Loucy (cell line): ENCODE measurements at regions not wholly inside any gene's neighbourhood (a gene's known extent, or its start where the extent isn't known, plus 50 kb on each side); places are given as distances from the start of the nearest gene placed in this dataset.
"Not testable (repeated sequence)": the region's sequence is repeated elsewhere in the genome, so short reads cannot be mapped to it uniquely, and the experiment has no call there.

Experiments
- EZH2phosphoT487 ChIP-seq: fragments of 200-600 bp; IDR thresholded peaks from 2 replicates; pipeline ENCODE4 v1.6.1; 2018; ENCODE audit warnings: antibody characterized with exemption, mild to moderate bottlenecking, moderate library complexity, borderline replicate concordance
- TF ChIP-seq, protein P1 (sequence below): fragments of 200-600 bp; sonication (generic); conservative IDR thresholded peaks from 2 replicates; pipeline ENCODE4 v1.5.1; 2014; ENCODE audit warnings: mild to moderate bottlenecking, antibody characterized with exemption, low read length

DNA sequence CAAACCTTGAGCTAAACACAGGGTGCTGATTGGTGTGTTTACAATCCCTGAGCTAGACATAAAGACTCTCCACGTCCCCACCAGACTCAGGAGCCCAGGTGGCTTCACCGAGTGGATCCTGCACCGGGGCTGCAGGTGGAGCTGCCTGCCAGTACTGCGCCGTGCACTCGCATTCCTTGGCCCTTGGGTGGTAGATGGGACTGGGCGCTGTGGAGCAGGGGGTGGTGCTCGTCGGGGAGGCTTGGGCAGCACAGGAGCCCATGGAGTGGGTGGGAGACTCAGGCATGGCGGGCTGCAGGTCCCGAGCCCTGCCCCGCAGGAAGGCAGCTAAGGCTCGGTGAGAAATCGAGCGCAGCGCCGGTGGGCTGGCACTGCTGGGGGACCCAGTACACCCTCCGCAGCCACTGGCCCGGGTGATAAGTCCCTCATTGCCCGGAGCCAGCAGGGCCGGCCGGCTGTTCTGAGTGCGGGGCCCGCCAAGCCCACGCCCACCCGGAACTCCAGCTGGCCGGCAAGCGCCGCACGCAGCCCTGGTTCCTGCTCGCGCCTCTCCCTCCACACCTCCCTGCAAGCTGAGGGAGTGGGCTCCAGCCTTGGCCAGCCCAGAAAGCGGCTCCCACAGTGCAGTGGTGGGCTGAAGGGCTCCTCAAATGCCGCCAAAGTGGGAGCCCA lies 292.5 kb upstream of the FGF13 start:
- TF ChIP-seq, protein P1, sequence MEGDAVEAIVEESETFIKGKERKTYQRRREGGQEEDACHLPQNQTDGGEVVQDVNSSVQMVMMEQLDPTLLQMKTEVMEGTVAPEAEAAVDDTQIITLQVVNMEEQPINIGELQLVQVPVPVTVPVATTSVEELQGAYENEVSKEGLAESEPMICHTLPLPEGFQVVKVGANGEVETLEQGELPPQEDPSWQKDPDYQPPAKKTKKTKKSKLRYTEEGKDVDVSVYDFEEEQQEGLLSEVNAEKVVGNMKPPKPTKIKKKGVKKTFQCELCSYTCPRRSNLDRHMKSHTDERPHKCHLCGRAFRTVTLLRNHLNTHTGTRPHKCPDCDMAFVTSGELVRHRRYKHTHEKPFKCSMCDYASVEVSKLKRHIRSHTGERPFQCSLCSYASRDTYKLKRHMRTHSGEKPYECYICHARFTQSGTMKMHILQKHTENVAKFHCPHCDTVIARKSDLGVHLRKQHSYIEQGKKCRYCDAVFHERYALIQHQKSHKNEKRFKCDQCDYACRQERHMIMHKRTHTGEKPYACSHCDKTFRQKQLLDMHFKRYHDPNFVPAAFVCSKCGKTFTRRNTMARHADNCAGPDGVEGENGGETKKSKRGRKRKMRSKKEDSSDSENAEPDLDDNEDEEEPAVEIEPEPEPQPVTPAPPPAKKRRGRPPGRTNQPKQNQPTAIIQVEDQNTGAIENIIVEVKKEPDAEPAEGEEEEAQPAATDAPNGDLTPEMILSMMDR, result not testable (repeated sequence)
- not testable (repeated sequence) for TF ChIP-seq EZH2phosphoT487
